MM.1S (cell line): ENCODE measurements at regions not wholly inside any gene's neighbourhood (a gene's known extent, or its start where the extent isn't known, plus 50 kb on each side); places are given as distances from the start of the nearest gene placed in this dataset.

Experiments
- DNase-seq: peaks from one replicate; pipeline ENCODE4 v3.0.0-alpha.2; 2015
- H2AFZ ChIP-seq: fragments of 300-600 bp; sonication (generic); 2 replicates; pipeline ENCODE4 v1.6.0; 2016; ENCODE audit warnings: antibody characterized with exemption, low read length
- H3F3A ChIP-seq: fragments of 300-600 bp; sonication (generic); 2 replicates; pipeline ENCODE4 v1.6.1; 2016; ENCODE audit warnings: mild to moderate bottlenecking, antibody characterized with exemption, low read length, moderate library complexity, mixed read lengths; ENCODE audit not compliant: insufficient read depth
- H3K27ac ChIP-seq: fragments of 300-600 bp; sonication (generic); 2 replicates; pipeline ENCODE4 v1.5.1; 2016; ENCODE audit warnings: mild to moderate bottlenecking, low read length
- H3K27me3 ChIP-seq: fragments of 300-600 bp; sonication (generic); replicated peaks from 2 replicates; pipeline ENCODE4 v1.6.0; 2016; ENCODE audit warnings: low read length; ENCODE audit not compliant: insufficient read depth
- H3K36me3 ChIP-seq: fragments of 300-600 bp; sonication (generic); replicated peaks from 2 replicates; pipeline ENCODE4 v1.6.1; 2016; ENCODE audit warnings: mild to moderate bottlenecking, low read length, mixed read lengths; ENCODE audit not compliant: insufficient read depth
- H3K4me1 ChIP-seq: fragments of 300-600 bp; sonication (generic); 2 replicates; pipeline ENCODE4 v1.6.1; 2016; ENCODE audit warnings: low read length, mixed read lengths
- H3K4me2 ChIP-seq: fragments of 300-600 bp; sonication (generic); 2 replicates; pipeline ENCODE4 v1.6.0; 2016; ENCODE audit warnings: low read depth, low read length
- H3K4me3 ChIP-seq: fragments of 300-600 bp; sonication (generic); 2 replicates; pipeline ENCODE4 v1.5.1; 2016; ENCODE audit warnings: low read length, mixed read lengths
- H3K79me2 ChIP-seq: fragments of 300-600 bp; sonication (generic); 2 replicates; pipeline ENCODE4 v1.6.1; 2016; ENCODE audit warnings: mixed run types, low read length, mixed read lengths
- H3K9ac ChIP-seq: fragments of 300-600 bp; sonication (generic); 2 replicates; pipeline ENCODE4 v1.6.1; 2016; ENCODE audit warnings: low read length, mixed read lengths
- H3K9me2 ChIP-seq: fragments of 300-600 bp; sonication (generic); replicated peaks from 2 replicates; pipeline ENCODE4 v1.6.1; 2016; ENCODE audit warnings: mild to moderate bottlenecking, low read length, mixed read lengths; ENCODE audit not compliant: insufficient read depth
- H3K9me3 ChIP-seq: fragments of 300-600 bp; sonication (generic); replicated peaks from 2 replicates; pipeline ENCODE4 v1.6.1; 2016; ENCODE audit warnings: mild to moderate bottlenecking, low read length, mixed read lengths; ENCODE audit not compliant: insufficient read depth
- H4K20me1 ChIP-seq: fragments of 300-600 bp; sonication (generic); 2 replicates; pipeline ENCODE4 v1.6.1; 2016; ENCODE audit warnings: mild to moderate bottlenecking, low read length, moderate library complexity, mixed read lengths; ENCODE audit not compliant: insufficient read depth
- EZH2 ChIP-seq: fragments of 300-600 bp; sonication (generic); optimal IDR thresholded peaks from 2 replicates; pipeline ENCODE3; 2017; ENCODE audit warnings: low read depth, mild to moderate bottlenecking, antibody characterized with exemption, low read length, mixed read lengths
- EZH2phosphoT487 ChIP-seq: fragments of 300-600 bp; sonication (generic); IDR thresholded peaks from 2 replicates; pipeline ENCODE4 v1.6.1; 2018; ENCODE audit warnings: antibody characterized with exemption, low read length
- TF ChIP-seq, protein P1 (sequence below): fragments of 300-600 bp; sonication (generic); IDR thresholded peaks from 2 replicates; pipeline ENCODE4 v1.5.1; 2016; ENCODE audit warnings: antibody characterized with exemption, low read length, mixed read lengths

DNA sequence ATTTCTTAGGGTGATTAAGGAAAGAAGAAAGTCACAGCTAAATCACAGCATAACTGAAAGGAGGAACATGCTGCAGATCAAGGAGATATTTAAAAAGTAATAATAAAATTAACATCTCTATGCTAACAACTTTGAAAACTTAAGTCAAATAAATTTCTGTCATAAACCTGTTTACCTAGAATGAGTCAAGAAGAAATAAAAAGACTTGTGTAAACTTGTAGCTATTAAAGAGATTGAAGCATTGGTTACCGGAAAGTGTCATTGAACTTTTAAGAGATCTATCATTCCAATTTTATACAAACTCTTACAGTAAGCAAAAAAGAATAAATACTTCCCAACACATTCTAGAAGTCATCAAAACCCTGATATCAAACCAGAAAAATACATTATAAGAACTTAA, 520.1 kb upstream of the SYT4 start:
- H3K9me3 ChIP-seq = no peaks in the 10 kb centered on the region
- H3K4me3 ChIP-seq = no peak overlapping the region
- no peaks in the 10 kb centered on the region for H3F3A ChIP-seq
- TF ChIP-seq, protein P1, sequence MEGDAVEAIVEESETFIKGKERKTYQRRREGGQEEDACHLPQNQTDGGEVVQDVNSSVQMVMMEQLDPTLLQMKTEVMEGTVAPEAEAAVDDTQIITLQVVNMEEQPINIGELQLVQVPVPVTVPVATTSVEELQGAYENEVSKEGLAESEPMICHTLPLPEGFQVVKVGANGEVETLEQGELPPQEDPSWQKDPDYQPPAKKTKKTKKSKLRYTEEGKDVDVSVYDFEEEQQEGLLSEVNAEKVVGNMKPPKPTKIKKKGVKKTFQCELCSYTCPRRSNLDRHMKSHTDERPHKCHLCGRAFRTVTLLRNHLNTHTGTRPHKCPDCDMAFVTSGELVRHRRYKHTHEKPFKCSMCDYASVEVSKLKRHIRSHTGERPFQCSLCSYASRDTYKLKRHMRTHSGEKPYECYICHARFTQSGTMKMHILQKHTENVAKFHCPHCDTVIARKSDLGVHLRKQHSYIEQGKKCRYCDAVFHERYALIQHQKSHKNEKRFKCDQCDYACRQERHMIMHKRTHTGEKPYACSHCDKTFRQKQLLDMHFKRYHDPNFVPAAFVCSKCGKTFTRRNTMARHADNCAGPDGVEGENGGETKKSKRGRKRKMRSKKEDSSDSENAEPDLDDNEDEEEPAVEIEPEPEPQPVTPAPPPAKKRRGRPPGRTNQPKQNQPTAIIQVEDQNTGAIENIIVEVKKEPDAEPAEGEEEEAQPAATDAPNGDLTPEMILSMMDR = no peak
- TF ChIP-seq EZH2 = no peak
- TF ChIP-seq EZH2phosphoT487 = no peak
- H3K4me1 ChIP-seq = peaks cover 7% of the 10 kb centered on the region
- H4K20me1 ChIP-seq = no peaks in the 10 kb centered on the region
- no peak overlapping the region for H3K4me2 ChIP-seq
- DNase-seq = no peak
- H3K9me2 ChIP-seq = no peaks in the 10 kb centered on the region
- H2AFZ ChIP-seq = no peak overlapping the region
- H3K9ac ChIP-seq = no peak overlapping the region
- no peaks in the 10 kb centered on the region for H3K27me3 ChIP-seq
- H3K36me3 ChIP-seq = no peaks in the 10 kb centered on the region
- H3K79me2 ChIP-seq = no peaks in the 10 kb centered on the region
- H3K27ac ChIP-seq = no peak overlapping the region

DNA sequence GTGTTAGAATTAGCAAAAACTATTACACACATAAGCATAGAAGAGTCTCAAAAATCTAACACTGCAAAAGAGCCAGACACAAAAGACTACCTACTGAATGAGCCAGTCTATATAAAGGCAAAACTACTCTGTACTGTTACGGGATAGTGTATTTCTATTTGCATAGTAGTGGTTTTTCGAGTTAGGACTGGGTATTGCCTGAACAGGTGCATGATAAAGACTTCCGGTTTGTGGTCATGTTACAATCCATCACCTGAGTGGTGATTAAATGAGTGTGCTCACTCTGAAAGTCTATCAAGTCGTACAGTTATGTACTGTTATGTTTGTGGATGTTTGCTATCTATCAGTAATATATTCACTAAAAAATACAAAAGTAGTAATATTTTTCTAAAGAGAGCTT, 523.3 kb upstream of the SYT4 start:
- no peaks in the 10 kb centered on the region for H3K9me2 ChIP-seq
- H3K4me1 ChIP-seq = peaks cover 7% of the 10 kb centered on the region
- peak; percentile 76 for DNase-seq
- no peak overlapping the region for H3K4me3 ChIP-seq
- H3K9ac ChIP-seq = no peak overlapping the region
- H3K36me3 ChIP-seq = no peaks in the 10 kb centered on the region
- H3K27me3 ChIP-seq = no peaks in the 10 kb centered on the region
- H3K27ac ChIP-seq = no peak overlapping the region
- no peak overlapping the region for H3K4me2 ChIP-seq
- H4K20me1 ChIP-seq = no peaks in the 10 kb centered on the region
- H2AFZ ChIP-seq = no peak overlapping the region
- no peaks in the 10 kb centered on the region for H3K9me3 ChIP-seq
- H3K79me2 ChIP-seq = no peaks in the 10 kb centered on the region
- H3F3A ChIP-seq = no peaks in the 10 kb centered on the region
- no peak for TF ChIP-seq EZH2phosphoT487
- TF ChIP-seq, protein P1 = no peak
- no peak for TF ChIP-seq EZH2

DNA sequence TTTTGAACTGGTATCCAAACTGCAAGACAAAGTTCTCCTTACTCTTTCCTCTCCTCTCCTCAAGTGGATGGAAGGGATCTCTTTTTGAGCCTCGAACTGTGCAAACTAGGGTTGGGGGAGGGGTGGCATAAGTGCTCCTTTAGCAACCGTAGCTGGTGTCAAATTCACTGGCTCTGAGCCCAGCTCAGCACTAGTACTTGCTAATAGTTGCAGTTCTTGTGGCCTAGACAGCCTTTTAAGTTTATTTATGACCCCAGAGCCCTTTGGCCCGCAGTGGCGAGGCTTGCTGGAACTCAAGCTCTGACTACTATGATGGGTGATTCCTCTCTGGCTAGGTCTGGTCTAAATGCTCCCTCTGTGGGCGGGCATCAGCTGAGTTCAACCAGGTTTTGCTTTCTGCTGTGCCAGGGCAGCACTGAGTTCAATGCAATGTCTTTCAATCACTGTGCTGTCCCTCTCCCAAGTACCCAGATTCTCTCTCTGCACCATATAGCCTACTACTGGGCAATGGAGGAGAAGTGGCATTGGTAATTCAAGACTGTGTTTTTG, 528.4 kb upstream of the SYT4 start:
- H3K27me3 ChIP-seq = no peaks in the 10 kb centered on the region
- TF ChIP-seq, protein P1 = no peak
- no peak for TF ChIP-seq EZH2
- TF ChIP-seq EZH2phosphoT487 = no peak
- DNase-seq = no peak
- no peaks in the 10 kb centered on the region for H3F3A ChIP-seq
- no peak overlapping the region for H3K9ac ChIP-seq
- no peak overlapping the region for H3K4me3 ChIP-seq
- H2AFZ ChIP-seq = no peak overlapping the region
- no peaks in the 10 kb centered on the region for H3K36me3 ChIP-seq
- no peaks in the 10 kb centered on the region for H4K20me1 ChIP-seq
- H3K79me2 ChIP-seq = no peaks in the 10 kb centered on the region
- H3K4me1 ChIP-seq = 0 out of 2 replicates have a peak, but pooled peaks cover under 1% of the 10 kb centered on the region
- H3K9me2 ChIP-seq = no peaks in the 10 kb centered on the region
- no peak overlapping the region for H3K27ac ChIP-seq
- no peaks in the 10 kb centered on the region for H3K9me3 ChIP-seq
- no peak overlapping the region for H3K4me2 ChIP-seq
